HG03025 (cell line): ENCODE measurements at regions not wholly inside any gene's neighbourhood (a gene's known extent, or its start where the extent isn't known, plus 50 kb on each side); places are given as distances from the start of the nearest gene placed in this dataset.
"Not testable (repeated sequence)": the region's sequence is repeated elsewhere in the genome, so short reads cannot be mapped to it uniquely, and the experiment has no call there.

Experiments used
- ATAC-seq: cut with Tn5 transposase; IDR thresholded peaks from one replicate; pipeline ENCODE4 v1.9.1; 2021; ENCODE audit warnings: mild to moderate bottlenecking, moderate library complexity; ENCODE audit not compliant: unreplicated experiment, low FRiP score

DNA sequence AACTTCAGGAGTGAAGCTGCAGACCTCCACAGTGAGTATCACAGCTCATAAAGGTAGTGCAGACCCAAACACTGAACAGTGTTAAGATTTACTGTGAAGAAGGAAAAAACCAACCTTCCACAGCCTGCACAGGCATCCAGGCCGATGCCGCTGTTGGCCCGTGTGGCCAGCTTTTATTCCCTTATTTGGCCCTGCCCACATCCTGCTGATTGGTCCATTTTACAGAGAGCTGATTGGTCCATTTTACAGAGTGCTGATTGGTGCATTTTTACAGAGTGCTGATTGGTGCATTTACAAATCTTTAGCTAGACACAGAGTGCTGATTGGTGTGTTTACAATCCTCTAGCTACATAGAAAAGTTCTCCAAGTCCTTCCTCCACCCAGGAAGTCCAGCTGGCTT, 49.9 kb upstream of the CHD2 start:
- ATAC-seq = not testable (repeated sequence)
